IMR-90 (cell line): ENCODE measurements at regions not wholly inside any gene's neighbourhood (a gene's known extent, or its start where the extent isn't known, plus 50 kb on each side); places are given as distances from the start of the nearest gene placed in this dataset.

Source experiments
- ATAC-seq: fragments of 200-7000 bp; cut with Tn5 transposase; 2 replicates; pipeline ENCODE4 v1.9.1; 2020; ENCODE audit warnings: low read depth, mild to moderate bottlenecking, moderate library complexity
- BruUV-seq: library from RNA; stranded (reverse); fragments of 400-500 nt; replicated peaks from 2 replicates; lab custom pipeline; 2021; lab: Mats Ljungman, UMichigan
- CTCF ChIA-PET: fragments of 300-600 bp; formaldehyde crosslinking; extraction: SDS; loops from one replicate; lab custom pipeline; 2021; ENCODE audit warnings: antibody characterized with exemption; lab: Yijun Ruan, JAX
- POLR2A ChIA-PET: fragments of 300-600 bp; sonication (Branson Sonifier 250); formaldehyde crosslinking; loops from one replicate; lab custom pipeline; 2022; ENCODE audit warnings: antibody characterized with exemption; ENCODE audit not compliant: unreplicated experiment; lab: Charles Lee
- DNase-seq: peaks from one replicate; pipeline ENCODE4 v3.0.0; 2013
- H2AFZ ChIP-seq: replicated peaks from 2 replicates; pipeline ENCODE3; 2013; ENCODE audit warnings: low read length, mild to moderate bottlenecking; ENCODE audit not compliant: poor library complexity
- H2AK5ac ChIP-seq: 2 replicates; pipeline ENCODE4 v1.6.1; 2013; ENCODE audit warnings: low read depth, low read length, inconsistent platforms
- H2AK9ac ChIP-seq: replicated peaks from 2 replicates; pipeline ENCODE3; 2013; ENCODE audit warnings: mild to moderate bottlenecking, low read depth, low read length, moderate library complexity; ENCODE audit not compliant: poor library complexity
- H2BK120ac ChIP-seq: 2 replicates; pipeline ENCODE4 v1.6.1; 2013; ENCODE audit warnings: low read depth, low read length, inconsistent platforms
- H2BK15ac ChIP-seq: 3 replicates; pipeline ENCODE4 v1.6.1; 2013; ENCODE audit warnings: low read depth, low read length, inconsistent platforms
- H2BK20ac ChIP-seq: 2 replicates; pipeline ENCODE4 v1.6.1; 2013; ENCODE audit warnings: low read depth, mild to moderate bottlenecking, inconsistent platforms, low read length, moderate library complexity
- H2BK5ac ChIP-seq: 2 replicates; pipeline ENCODE4 v1.6.1; 2013; ENCODE audit warnings: mild to moderate bottlenecking, low read depth, low read length, inconsistent platforms; ENCODE audit not compliant: poor library complexity, severe bottlenecking
- H3K14ac ChIP-seq: replicated peaks from 2 replicates; pipeline ENCODE4 v1.6.1; 2013; ENCODE audit warnings: low read depth, low read length, inconsistent platforms
- H3K18ac ChIP-seq: 2 replicates; pipeline ENCODE4 v1.6.1; 2013; ENCODE audit warnings: low read depth, low read length, control low read depth
- H3K23ac ChIP-seq: 2 replicates; pipeline ENCODE4 v1.6.1; 2013; ENCODE audit warnings: low read depth, low read length, inconsistent platforms
- H3K27ac ChIP-seq: 2 replicates; pipeline ENCODE4 v1.5.1; 2013; ENCODE audit warnings: mild to moderate bottlenecking, control low read depth, low read length; ENCODE audit not compliant: insufficient read depth
- H3K27me3 ChIP-seq: 2 replicates; pipeline ENCODE4 v1.6.1; 2013; ENCODE audit warnings: low read length; ENCODE audit not compliant: control insufficient read depth, insufficient read depth
- H3K36me3 ChIP-seq: 2 replicates; pipeline ENCODE4 v1.6.1; 2013; ENCODE audit warnings: low read length, mixed read lengths; ENCODE audit not compliant: control insufficient read depth, insufficient read depth
- H3K4ac ChIP-seq: 2 replicates; pipeline ENCODE4 v1.6.1; 2013; ENCODE audit warnings: low read depth, low read length, inconsistent platforms
- H3K4me1 ChIP-seq: 2 replicates; pipeline ENCODE4 v1.6.1; 2013; ENCODE audit warnings: low read length, mixed read lengths; ENCODE audit not compliant: control insufficient read depth, insufficient read depth
- H3K4me2 ChIP-seq: 2 replicates; pipeline ENCODE4 v1.6.1; 2013; ENCODE audit warnings: low read depth, mild to moderate bottlenecking, control low read depth, low read length, moderate library complexity
- H3K4me3 ChIP-seq: 2 replicates; pipeline ENCODE4 v1.5.1; 2013; ENCODE audit warnings: low read depth, mild to moderate bottlenecking, control low read depth, low read length, moderate library complexity; ENCODE audit not compliant: insufficient read depth
- H3K56ac ChIP-seq: 2 replicates; pipeline ENCODE4 v1.6.1; 2013; ENCODE audit warnings: low read length, inconsistent platforms; ENCODE audit not compliant: insufficient read depth; ENCODE audit errors: extremely low read depth
- H3K79me1 ChIP-seq, 2 experiments: 2 replicates each; pipeline ENCODE4 v1.6.1; 2013; ENCODE audit warnings: low read length in 2 of 2, inconsistent platforms in 1 of 2, low read depth in 1 of 2
- H3K9ac ChIP-seq: 2 replicates; pipeline ENCODE4 v1.6.1; 2013; ENCODE audit warnings: low read depth, low read length, control low read depth
- H3K9me1 ChIP-seq: 2 replicates; pipeline ENCODE4 v1.6.1; 2013; ENCODE audit warnings: low read length, inconsistent platforms; ENCODE audit not compliant: insufficient read depth
- H3K9me3 ChIP-seq: 2 replicates; pipeline ENCODE4 v1.6.1; 2013; ENCODE audit warnings: low read length; ENCODE audit not compliant: control insufficient read depth, insufficient read depth
- H4K20me1 ChIP-seq: 2 replicates; pipeline ENCODE4 v1.6.1; 2013; ENCODE audit warnings: low read length, inconsistent platforms; ENCODE audit not compliant: insufficient read depth
- H4K5ac ChIP-seq: 2 replicates; pipeline ENCODE4 v1.6.1; 2013; ENCODE audit warnings: mild to moderate bottlenecking, low read depth, low read length, control low read depth
- H4K8ac ChIP-seq, 2 experiments: 2 replicates each; pipeline ENCODE4 v1.6.1; 2013; ENCODE audit warnings: low read depth in 2 of 2, low read length in 2 of 2, control low read depth in 1 of 2, inconsistent platforms in 1 of 2
- H4K91ac ChIP-seq: 2 replicates; pipeline ENCODE4 v1.6.1; 2013; ENCODE audit warnings: low read depth, low read length, inconsistent platforms; ENCODE audit not compliant: insufficient read depth
- BHLHE40 ChIP-seq: fragments of 150-350 bp; IDR thresholded peaks from 2 replicates; pipeline ENCODE4 v1.6.1; 2016; ENCODE audit warnings: mild to moderate bottlenecking, low read depth, low read length
- CEBPB ChIP-seq: IDR thresholded peaks from 2 replicates; pipeline ENCODE4 v1.6.1; 2012; ENCODE audit warnings: low read depth, low read length, improper control_type of control experiment
- CHD1 ChIP-seq: IDR thresholded peaks from 2 replicates; pipeline ENCODE4 v1.6.1; 2012; ENCODE audit warnings: low read depth, low read length, improper control_type of control experiment
- MAZ ChIP-seq: IDR thresholded peaks from 2 replicates; pipeline ENCODE4 v1.6.1; 2012; ENCODE audit warnings: low read depth, mild to moderate bottlenecking, low read length, improper control_type of control experiment, moderate library complexity, borderline replicate concordance
- NFE2L2 ChIP-seq: fragments of 150-350 bp; IDR thresholded peaks from 2 replicates; pipeline ENCODE4 v1.6.1; 2016; ENCODE audit warnings: low read depth, mild to moderate bottlenecking, low read length
- POLR2A ChIP-seq: IDR thresholded peaks from 2 replicates; pipeline ENCODE4 v1.6.1; 2012; ENCODE audit warnings: mild to moderate bottlenecking, low read depth, low read length
- RAD21 ChIP-seq: IDR thresholded peaks from 2 replicates; pipeline ENCODE4 v1.6.1; 2012; ENCODE audit warnings: low read length, improper control_type of control experiment
- RFX5 ChIP-seq: IDR thresholded peaks from 2 replicates; pipeline ENCODE4 v1.8.0; 2012; ENCODE audit warnings: low read depth, mild to moderate bottlenecking, low read length, moderate library complexity
- WGBS, 2 experiments: methylation state at CpG; one replicate each; pipeline versions ENCODE4 v1.1.5 to v1.1.7; 2013; ENCODE audit warnings: missing lambda C conversion rate in 2 of 2; ENCODE audit not compliant: insufficient read length in 1 of 2; ENCODE audit errors: extremely low coverage in 2 of 2; 5-methylcytosine and 5-hydroxymethylcytosine counted together
- dilution Hi-C: fragments of 300-500 bp; cut with HindIII; formaldehyde crosslinking; loops from one replicate; pipeline ENCODE4 v1.14.3; 2018; ENCODE audit warnings: low sequenced_read_pairs; ENCODE audit not compliant: unreplicated experiment
- in situ Hi-C: fragments of 300-500 bp; cut with MboI; formaldehyde crosslinking; loops from 3 replicates; pipeline ENCODE4 v1.14.3; 2019; ENCODE audit warnings: low sequenced_read_pairs, inconsistent platforms, mixed read lengths
- intact Hi-C: fragments of 100-400 bp; cut with micrococcal nuclease; formaldehyde crosslinking; loops from 2 replicates; pipeline ENCODE4 v1.10.0; 2022
- TF ChIP-seq, protein P1 (sequence below): conservative IDR thresholded peaks from 2 replicates; pipeline ENCODE4 v1.5.1; 2012; ENCODE audit warnings: mild to moderate bottlenecking, low read depth, low read length, improper control_type of control experiment

DNA sequence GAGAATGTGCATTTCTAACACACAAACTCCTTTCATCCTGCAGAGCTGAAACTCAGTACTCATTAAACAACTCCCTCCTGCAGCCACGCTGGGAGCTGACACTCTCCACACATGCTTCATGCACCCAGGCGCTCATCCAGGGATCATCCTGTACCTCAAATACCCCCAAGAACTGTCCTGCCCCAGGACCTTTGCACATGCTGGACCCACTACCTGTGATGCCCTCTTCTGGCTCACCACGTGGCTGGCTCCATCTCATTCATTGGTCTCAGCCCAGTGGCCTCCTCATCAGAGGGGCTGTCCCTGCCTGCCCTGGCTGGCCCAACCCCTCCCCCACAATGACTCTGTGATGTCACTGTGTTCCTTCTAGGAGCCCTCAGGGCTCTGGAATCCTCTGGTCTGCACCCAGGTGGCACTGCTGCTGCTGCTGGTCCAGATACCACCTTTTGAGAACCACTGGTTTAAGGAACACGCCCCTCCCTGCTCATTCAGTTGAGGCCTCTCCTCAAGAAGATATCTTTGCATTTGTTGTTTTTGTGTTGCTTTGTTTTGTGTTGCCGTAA, 160.9 kb upstream of the FOXF1 start:
- peak overlapping the region; percentile 74; the same call in 1 of the 2 replicates for H3K23ac ChIP-seq
- TF ChIP-seq MAZ: no peak
- TF ChIP-seq, protein P1, sequence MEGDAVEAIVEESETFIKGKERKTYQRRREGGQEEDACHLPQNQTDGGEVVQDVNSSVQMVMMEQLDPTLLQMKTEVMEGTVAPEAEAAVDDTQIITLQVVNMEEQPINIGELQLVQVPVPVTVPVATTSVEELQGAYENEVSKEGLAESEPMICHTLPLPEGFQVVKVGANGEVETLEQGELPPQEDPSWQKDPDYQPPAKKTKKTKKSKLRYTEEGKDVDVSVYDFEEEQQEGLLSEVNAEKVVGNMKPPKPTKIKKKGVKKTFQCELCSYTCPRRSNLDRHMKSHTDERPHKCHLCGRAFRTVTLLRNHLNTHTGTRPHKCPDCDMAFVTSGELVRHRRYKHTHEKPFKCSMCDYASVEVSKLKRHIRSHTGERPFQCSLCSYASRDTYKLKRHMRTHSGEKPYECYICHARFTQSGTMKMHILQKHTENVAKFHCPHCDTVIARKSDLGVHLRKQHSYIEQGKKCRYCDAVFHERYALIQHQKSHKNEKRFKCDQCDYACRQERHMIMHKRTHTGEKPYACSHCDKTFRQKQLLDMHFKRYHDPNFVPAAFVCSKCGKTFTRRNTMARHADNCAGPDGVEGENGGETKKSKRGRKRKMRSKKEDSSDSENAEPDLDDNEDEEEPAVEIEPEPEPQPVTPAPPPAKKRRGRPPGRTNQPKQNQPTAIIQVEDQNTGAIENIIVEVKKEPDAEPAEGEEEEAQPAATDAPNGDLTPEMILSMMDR: no peak
- TF ChIP-seq CHD1: no peak
- TF ChIP-seq NFE2L2: no peak
- TF ChIP-seq CEBPB: no peak
- TF ChIP-seq POLR2A: no peak
- TF ChIP-seq BHLHE40: no peak
- TF ChIP-seq RAD21: no peak
- TF ChIP-seq RFX5: no peak
- peak overlapping the region; percentile 88 for H2BK20ac ChIP-seq
- H4K91ac ChIP-seq: peak overlapping the region; percentile 87
- no peaks in the 10 kb centered on the region for H4K20me1 ChIP-seq
- ATAC-seq (peak; percentile 21; the same call in 1 of the 2 replicates), DNase-seq (no peak)
- H2AK9ac ChIP-seq: no peak overlapping the region
- H3K27me3 ChIP-seq: no peaks in the 10 kb centered on the region
- no peaks in the 10 kb centered on the region for H3K9me3 ChIP-seq
- no peak overlapping the region for H3K4me2 ChIP-seq
- CTCF ChIA-PET: no interaction called here
- no peaks in the 10 kb centered on the region for H3K36me3 ChIP-seq
- intact Hi-C loops (no loop called here), in situ Hi-C loops (no loop called here), dilution Hi-C loops (no loop called here)
- POLR2A ChIA-PET: no interaction called here
- peak overlapping the region; percentile 95 for H4K5ac ChIP-seq
- H4K8ac ChIP-seq: peak overlapping the region; percentile 25 to 83; a peak in 3 of 4 replicates
- H2BK5ac ChIP-seq: peak overlapping the region; percentile 2
- peak overlapping the region; percentile 70 for H3K4ac ChIP-seq
- peaks cover 26% of the 10 kb centered on the region for H3K4me1 ChIP-seq
- H2AK5ac ChIP-seq: peak overlapping the region; percentile 21; the same call in 1 of the 2 replicates
- H3K9ac ChIP-seq: peak overlapping the region; percentile 22; the same call in 1 of the 2 replicates
- H3K4me3 ChIP-seq: no peak overlapping the region
- peaks cover 17% of the 10 kb centered on the region for H3K9me1 ChIP-seq
- H3K14ac ChIP-seq: peak overlapping the region; percentile 31
- peak overlapping the region; percentile 67; the same call in 1 of the 2 replicates for H3K27ac ChIP-seq
- H2BK120ac ChIP-seq: peak overlapping the region; percentile 85
- H3K18ac ChIP-seq: peak overlapping the region; percentile 97
- no peak overlapping the region for H3K56ac ChIP-seq
- 86% methylated on average over 4 of the region's 5 CpGs; no CpG with 5 or more reads in 1 of the 2 experiments for WGBS, 2 experiments
- peaks cover 0 to 20% of the 10 kb centered on the region in 2 experiments; a peak in 3 of 4 replicates for H3K79me1 ChIP-seq
- peak overlapping the region; percentile 77; the same call in 2 of the 3 replicates for H2BK15ac ChIP-seq
- H2AFZ ChIP-seq: peak overlapping the region; percentile 34
- no TSS peak for BruUV-seq
